ENCODE measurements at regions not wholly inside any gene's neighbourhood (a gene's known extent, or its start where the extent isn't known, plus 50 kb on each side); places are given as distances from the start of the nearest gene placed in this dataset.

DNA sequence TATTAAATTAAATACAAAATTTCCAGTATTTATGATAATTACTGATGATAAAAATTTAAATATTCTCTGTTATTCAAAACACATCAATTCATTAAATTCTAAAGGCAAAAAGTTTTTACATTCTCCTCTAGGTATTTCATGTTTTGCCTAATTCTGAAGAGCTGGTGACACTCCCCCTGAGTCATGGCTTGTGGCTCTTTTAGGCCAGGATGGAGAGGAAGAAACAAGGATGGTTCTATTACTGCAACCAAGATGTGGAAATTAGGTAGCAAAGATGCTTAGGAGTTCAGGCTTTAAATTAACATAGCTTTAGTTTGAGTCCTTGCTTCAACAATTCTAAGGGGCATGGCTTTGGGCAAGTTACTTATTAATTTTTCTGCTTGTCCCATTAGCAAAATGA is 1295.8 kb downstream of the EFNA5 start:
- Histone ChIP-seq H2AFZ (replicated peaks; ENCODE audit: low read length, poor library complexity) (no peak overlapping the region), H4K20me1 (ENCODE audit: insufficient read depth, low read length) (no peaks in the 10 kb centered on the region), H2BK5ac (ENCODE audit: low read depth, low read length, poor library complexity, severe bottlenecking) (no peak overlapping the region), H3K27me3 (ENCODE audit: control insufficient read depth, insufficient read depth, low read length) (no peaks in the 10 kb centered on the region), H2BK15ac (ENCODE audit: low read depth, low read length) (no peak overlapping the region), H3K23ac (ENCODE audit: low read depth, low read length) (no peak overlapping the region), H3K27ac (ENCODE audit: insufficient read depth, low read length) (no peak overlapping the region), H2AK5ac (ENCODE audit: low read depth, low read length) (no peak overlapping the region), H3K9ac (ENCODE audit: low read depth, low read length) (no peak overlapping the region), H3K36me3 (ENCODE audit: control insufficient read depth, insufficient read depth, low read length) (no peaks in the 10 kb centered on the region), H3K56ac (ENCODE audit: extremely low read depth, insufficient read depth, low read length) (no peak overlapping the region), H3K9me3 (ENCODE audit: control insufficient read depth, insufficient read depth, low read length) (no peaks in the 10 kb centered on the region), H4K5ac (ENCODE audit: low read depth, low read length) (no peak overlapping the region), H3K9me1 (ENCODE audit: insufficient read depth, low read length) (no peaks in the 10 kb centered on the region), H4K91ac (ENCODE audit: insufficient read depth, low read depth, low read length) (no peak overlapping the region), H2BK120ac (ENCODE audit: low read depth, low read length) (no peak overlapping the region), H2BK20ac (ENCODE audit: low read depth, low read length) (no peak overlapping the region), H3K79me1 (ENCODE audit: low read depth in 1 of 2, low read length in 2 of 2) (no peaks in the 10 kb centered on the region), H3K4me1 (ENCODE audit: control insufficient read depth, insufficient read depth, low read length) (no peaks in the 10 kb centered on the region), H3K18ac (ENCODE audit: low read depth, low read length) (no peak overlapping the region), H3K4me3 (ENCODE audit: insufficient read depth, low read depth, low read length) (no peak overlapping the region), H3K14ac (replicated peaks; ENCODE audit: low read depth, low read length) (no peak overlapping the region), H3K4me2 (ENCODE audit: low read depth, low read length) (no peak overlapping the region), H4K8ac (ENCODE audit: low read depth in 2 of 2, low read length in 2 of 2) (no peak overlapping the region), H3K4ac (ENCODE audit: low read depth, low read length) (no peak overlapping the region), H2AK9ac (replicated peaks; ENCODE audit: low read depth, low read length, poor library complexity) (no peak overlapping the region)
- intact Hi-C loops (cut with micrococcal nuclease) (no loop called here), dilution Hi-C loops (cut with HindIII; ENCODE audit: low sequenced_read_pairs, unreplicated experiment) (no loop called here), in situ Hi-C loops (cut with MboI; ENCODE audit: low sequenced_read_pairs) (no loop called here)
- ChIA-PET CTCF (interaction anchor here (0.5 kb wide), 1 partner anchor 1134 kb away, joined by 3 read pairs; no protein-coding TSS in a partner anchor), POLR2A (ENCODE audit: unreplicated experiment) (no interaction called here)
- DNase-seq (no peak), ATAC-seq (ENCODE audit: low read depth) (no peak)
- TF ChIP-seq RFX5 (IDR thresholded peaks at IDR 0.05; ENCODE audit: low read depth, low read length) (no peak), FOS (IDR thresholded peaks at IDR 0.05; ENCODE audit: low read depth, low read length) (no peak), MAZ (IDR thresholded peaks at IDR 0.05; ENCODE audit: borderline replicate concordance, low read depth, low read length) (no peak), CHD1 (IDR thresholded peaks at IDR 0.05; ENCODE audit: low read depth, low read length) (no peak), SMC3 (IDR thresholded peaks at IDR 0.05; ENCODE audit: low read depth, low read length) (no peak), NFE2L2 (IDR thresholded peaks at IDR 0.05; ENCODE audit: low read depth, low read length) (no peak), MAFK (IDR thresholded peaks at IDR 0.05; ENCODE audit: low read depth, low read length) (no peak), RCOR1 (IDR thresholded peaks at IDR 0.05; ENCODE audit: insufficient replicate concordance, low read length) (no peak)
- no TSS peak for BruUV-seq (replicated peaks)

Measured in IMR-90 (cell line).